Lower leg skin (tissue), 3 donors: ENCODE measurements at regions not wholly inside any gene's neighbourhood (a gene's known extent, or its start where the extent isn't known, plus 50 kb on each side); places are given as distances from the start of the nearest gene placed in this dataset.
"Not testable (repeated sequence)": the region's sequence is repeated elsewhere in the genome, so short reads cannot be mapped to it uniquely, and the experiment has no call there.

ENCODE experiments used
- POLR2A ChIP-seq, 2 donors: fragments of 450-650 bp; IDR thresholded peaks; one replicate each; pipeline ENCODE4 v1.6.1; 2016 to 2017; ENCODE audit warnings: antibody characterized with exemption in 2 of 2, mild to moderate bottlenecking in 1 of 2, moderate library complexity in 1 of 2
- TF ChIP-seq, protein P1 (sequence below), 3 donors: fragments of 450-650 bp; IDR thresholded peaks; one replicate each; pipeline ENCODE4 v1.5.1; 2016; ENCODE audit warnings: antibody characterized with exemption in 3 of 3, mild to moderate bottlenecking in 3 of 3, moderate library complexity in 2 of 3

DNA sequence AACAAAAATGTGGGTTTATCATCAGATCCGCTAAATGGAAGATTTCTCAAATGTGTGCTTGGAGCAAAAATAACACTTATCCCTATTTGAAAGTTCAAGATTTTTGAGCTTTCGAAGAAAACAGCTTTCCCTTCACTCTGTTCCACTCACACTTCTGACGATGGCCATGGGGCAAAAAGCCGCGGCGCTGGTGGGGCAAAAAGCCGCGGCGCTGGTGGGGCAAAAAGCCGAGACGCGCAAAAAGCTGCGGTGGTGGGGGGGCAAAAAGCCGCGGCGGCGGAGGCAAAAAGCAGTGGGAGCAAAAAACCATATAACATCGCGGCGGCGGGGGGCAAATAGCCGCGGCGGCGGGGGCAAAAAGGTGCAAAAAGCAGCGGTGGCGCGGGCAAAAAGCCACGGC lies 1631.5 kb downstream of the RPIA start:
- TF ChIP-seq, protein P1, sequence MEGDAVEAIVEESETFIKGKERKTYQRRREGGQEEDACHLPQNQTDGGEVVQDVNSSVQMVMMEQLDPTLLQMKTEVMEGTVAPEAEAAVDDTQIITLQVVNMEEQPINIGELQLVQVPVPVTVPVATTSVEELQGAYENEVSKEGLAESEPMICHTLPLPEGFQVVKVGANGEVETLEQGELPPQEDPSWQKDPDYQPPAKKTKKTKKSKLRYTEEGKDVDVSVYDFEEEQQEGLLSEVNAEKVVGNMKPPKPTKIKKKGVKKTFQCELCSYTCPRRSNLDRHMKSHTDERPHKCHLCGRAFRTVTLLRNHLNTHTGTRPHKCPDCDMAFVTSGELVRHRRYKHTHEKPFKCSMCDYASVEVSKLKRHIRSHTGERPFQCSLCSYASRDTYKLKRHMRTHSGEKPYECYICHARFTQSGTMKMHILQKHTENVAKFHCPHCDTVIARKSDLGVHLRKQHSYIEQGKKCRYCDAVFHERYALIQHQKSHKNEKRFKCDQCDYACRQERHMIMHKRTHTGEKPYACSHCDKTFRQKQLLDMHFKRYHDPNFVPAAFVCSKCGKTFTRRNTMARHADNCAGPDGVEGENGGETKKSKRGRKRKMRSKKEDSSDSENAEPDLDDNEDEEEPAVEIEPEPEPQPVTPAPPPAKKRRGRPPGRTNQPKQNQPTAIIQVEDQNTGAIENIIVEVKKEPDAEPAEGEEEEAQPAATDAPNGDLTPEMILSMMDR (IDR thresholded peaks at IDR 0.05): not testable (repeated sequence)
- TF ChIP-seq POLR2A (IDR thresholded peaks at IDR 0.05): not testable (repeated sequence)
